ENCODE measurements at regions not wholly inside any gene's neighbourhood (a gene's known extent, or its start where the extent isn't known, plus 50 kb on each side); places are given as distances from the start of the nearest gene placed in this dataset.

DNA sequence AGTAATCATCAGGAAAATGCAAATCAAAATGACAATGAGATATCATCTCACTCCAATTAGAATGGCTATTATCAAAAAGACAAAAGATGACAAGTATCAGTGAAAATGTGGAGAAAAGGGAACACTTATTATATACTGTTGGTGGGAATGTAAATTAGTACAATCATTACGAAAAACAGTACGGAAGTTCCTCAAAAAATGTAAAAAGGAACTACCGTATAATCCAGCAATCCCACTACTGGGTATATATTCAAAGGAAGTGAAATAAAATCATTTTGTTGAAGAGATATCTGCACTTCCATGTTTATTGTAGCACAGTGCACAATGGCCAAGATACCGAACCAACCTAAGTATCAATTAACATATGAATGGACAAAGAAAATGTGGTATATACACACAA lies 52.4 kb upstream of the TEX51 start:
- Histone ChIP-seq H3K27me3 (ENCODE audit: control insufficient read depth, insufficient read depth, low read length) (no peaks in the 10 kb centered on the region), H2AFZ (ENCODE audit: low read length) (no peak overlapping the region), H3K4me1 (ENCODE audit: control insufficient read depth, extremely low read depth, insufficient read depth, low read length) (no peaks in the 10 kb centered on the region), H4K20me1 (ENCODE audit: control insufficient read depth, extremely low read depth, insufficient read depth, low read length) (no peaks in the 10 kb centered on the region), H3K4me2 (ENCODE audit: extremely low read depth, insufficient read depth, low read length) (no peak overlapping the region), H3K79me2 (ENCODE audit: control insufficient read depth, insufficient read depth, low read length) (no peaks in the 10 kb centered on the region), H3K4me3 (replicated peaks in 1 of 4; ENCODE audit: control extremely low read depth in 1 of 4, insufficient read depth in 1 of 4, low read depth in 3 of 4, low read length in 4 of 4) (no peak overlapping the region), H3K36me3 (ENCODE audit: control insufficient read depth, insufficient read depth, low read length) (no peaks in the 10 kb centered on the region), H3K9ac (ENCODE audit: insufficient read depth, low read length) (no peak overlapping the region), H3K9me3 (ENCODE audit: control insufficient read depth, insufficient read depth, low read depth, low read length) (no peaks in the 10 kb centered on the region), H3K27ac (ENCODE audit: insufficient read depth, low read length) (no peak overlapping the region)
- TF ChIP-seq, protein P1, sequence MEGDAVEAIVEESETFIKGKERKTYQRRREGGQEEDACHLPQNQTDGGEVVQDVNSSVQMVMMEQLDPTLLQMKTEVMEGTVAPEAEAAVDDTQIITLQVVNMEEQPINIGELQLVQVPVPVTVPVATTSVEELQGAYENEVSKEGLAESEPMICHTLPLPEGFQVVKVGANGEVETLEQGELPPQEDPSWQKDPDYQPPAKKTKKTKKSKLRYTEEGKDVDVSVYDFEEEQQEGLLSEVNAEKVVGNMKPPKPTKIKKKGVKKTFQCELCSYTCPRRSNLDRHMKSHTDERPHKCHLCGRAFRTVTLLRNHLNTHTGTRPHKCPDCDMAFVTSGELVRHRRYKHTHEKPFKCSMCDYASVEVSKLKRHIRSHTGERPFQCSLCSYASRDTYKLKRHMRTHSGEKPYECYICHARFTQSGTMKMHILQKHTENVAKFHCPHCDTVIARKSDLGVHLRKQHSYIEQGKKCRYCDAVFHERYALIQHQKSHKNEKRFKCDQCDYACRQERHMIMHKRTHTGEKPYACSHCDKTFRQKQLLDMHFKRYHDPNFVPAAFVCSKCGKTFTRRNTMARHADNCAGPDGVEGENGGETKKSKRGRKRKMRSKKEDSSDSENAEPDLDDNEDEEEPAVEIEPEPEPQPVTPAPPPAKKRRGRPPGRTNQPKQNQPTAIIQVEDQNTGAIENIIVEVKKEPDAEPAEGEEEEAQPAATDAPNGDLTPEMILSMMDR (conservative IDR thresholded peaks at IDR 0.05 in 1 of 2, IDR thresholded peaks at IDR 0.05 in 1 of 2; ENCODE audit: low read depth in 1 of 2, low read length in 2 of 2) = no peak
- no peak for TF ChIP-seq EZH2 (IDR thresholded peaks at IDR 0.05; ENCODE audit: low read length, missing control alignments)
- no peak for DNase-seq (ENCODE audit: low read depth in 2 of 2)
